Activated naive CD4-positive, alpha-beta T cell treated with anti-CD3 and anti-CD28 coated beads, Interleukin-2, amount 10 ng/mL, durations not matched to agents 7 days and 5 days (primary cell): ENCODE measurements at regions not wholly inside any gene's neighbourhood (a gene's known extent, or its start where the extent isn't known, plus 50 kb on each side); places are given as distances from the start of the nearest gene placed in this dataset.
"Not testable (repeated sequence)": the region's sequence is repeated elsewhere in the genome, so short reads cannot be mapped to it uniquely, and the experiment has no call there.

Source experiments
- CTCF ChIA-PET: fragments of 350-600 bp; sonication (Branson Sonifier 250); formaldehyde crosslinking; loops from one replicate; lab custom pipeline; 2021; ENCODE audit warnings: antibody characterized with exemption; lab: Charles Lee
- DNase-seq: peaks from one replicate; pipeline ENCODE4 v3.0.0-alpha.2; 2020
- H3K27ac Mint-ChIP-seq: one replicate; pipeline ENCODE4 v1.8.0; 2021; ENCODE audit warnings: mild to moderate bottlenecking, moderate library complexity, mixed read lengths
- H3K27me3 Mint-ChIP-seq: one replicate; pipeline ENCODE4 v1.8.0; 2021; ENCODE audit warnings: mild to moderate bottlenecking, mixed read lengths
- H3K36me3 Mint-ChIP-seq: one replicate; pipeline ENCODE4 v1.8.0; 2021; ENCODE audit warnings: mixed read lengths
- H3K4me1 Mint-ChIP-seq: one replicate; pipeline ENCODE4 v1.8.0; 2021; ENCODE audit warnings: mixed read lengths
- H3K4me3 Mint-ChIP-seq: one replicate; pipeline ENCODE4 v1.8.0; 2021; ENCODE audit warnings: mild to moderate bottlenecking, moderate library complexity, mixed read lengths
- H3K9me3 Mint-ChIP-seq: one replicate; pipeline ENCODE4 v1.8.0; 2021; ENCODE audit warnings: mixed read lengths

GRCh38 chr4:33835764-33836163 is 2408.6 kb downstream of the ARAP2 start:
- H3K36me3 Mint-ChIP-seq, DNase-seq, H3K9me3 Mint-ChIP-seq, H3K27me3 Mint-ChIP-seq, CTCF ChIA-PET, H3K4me1 Mint-ChIP-seq, H3K4me3 Mint-ChIP-seq, H3K27ac Mint-ChIP-seq: not testable (repeated sequence)

- DNase-seq: no peak
- no peaks in the 10 kb centered on the region for H3K4me1 Mint-ChIP-seq
- no peak overlapping the region for H3K4me3 Mint-ChIP-seq
- CTCF ChIA-PET: no interaction called here
- no peaks in the 10 kb centered on the region for H3K36me3 Mint-ChIP-seq
- no peaks in the 10 kb centered on the region for H3K27me3 Mint-ChIP-seq
- H3K9me3 Mint-ChIP-seq: peaks cover 4% of the 10 kb centered on the region
- H3K27ac Mint-ChIP-seq: no peak overlapping the region
Measured at GRCh38 chr4:33837043-33837838, 2407.1 kb downstream of the ARAP2 start.

- no peaks in the 10 kb centered on the region for H3K36me3 Mint-ChIP-seq
- peaks cover 4% of the 10 kb centered on the region for H3K9me3 Mint-ChIP-seq
Measured at GRCh38 chr4:33841120-33841519, 2403.2 kb downstream of the ARAP2 start.

GRCh38 chr4:33850371-33850902 is 2393.9 kb downstream of the ARAP2 start:
- DNase-seq: no peak

More at GRCh38 chr4:33841120-33841519, 2403.2 kb downstream of the ARAP2 start:
- Mint-ChIP-seq H3K4me1 (no peaks in the 10 kb centered on the region), H3K4me3 (no peak overlapping the region), H3K27me3 (no peaks in the 10 kb centered on the region), H3K27ac (no peak overlapping the region)
- no peak for DNase-seq
- CTCF ChIA-PET: no interaction called here

GRCh38 chr4:33853670-33854069 is 2390.6 kb downstream of the ARAP2 start:
- not testable (repeated sequence) for H3K4me3 Mint-ChIP-seq, H3K4me1 Mint-ChIP-seq, H3K27ac Mint-ChIP-seq

More at GRCh38 chr4:33850371-33850902, 2393.9 kb downstream of the ARAP2 start:
- Mint-ChIP-seq H3K27ac (no peak overlapping the region), H3K9me3 (peaks cover 14% of the 10 kb centered on the region), H3K27me3 (no peaks in the 10 kb centered on the region), H3K4me3 (no peak overlapping the region), H3K4me1 (peaks cover 6% of the 10 kb centered on the region), H3K36me3 (no peaks in the 10 kb centered on the region)
- CTCF ChIA-PET: no interaction called here

GRCh38 chr4:33864290-33864859 is 2379.9 kb downstream of the ARAP2 start:
- CTCF ChIA-PET: no interaction called here
- no peaks in the 10 kb centered on the region for H3K27me3 Mint-ChIP-seq
- H3K9me3 Mint-ChIP-seq: peaks cover 15% of the 10 kb centered on the region
- H3K4me3 Mint-ChIP-seq: no peak overlapping the region
- H3K4me1 Mint-ChIP-seq: no peaks in the 10 kb centered on the region
- no peaks in the 10 kb centered on the region for H3K36me3 Mint-ChIP-seq
- DNase-seq: no peak
- H3K27ac Mint-ChIP-seq: no peak overlapping the region

More at GRCh38 chr4:33853670-33854069, 2390.6 kb downstream of the ARAP2 start:
- H3K9me3 Mint-ChIP-seq: peaks cover 12% of the 10 kb centered on the region
- DNase-seq, H3K27me3 Mint-ChIP-seq, H3K36me3 Mint-ChIP-seq, CTCF ChIA-PET: not testable (repeated sequence)

GRCh38 chr4:33873791-33874190 is 2370.5 kb downstream of the ARAP2 start:
- Mint-ChIP-seq H3K36me3 (no peaks in the 10 kb centered on the region), H3K4me1 (no peaks in the 10 kb centered on the region), H3K9me3 (peaks cover 17% of the 10 kb centered on the region), H3K27me3 (no peaks in the 10 kb centered on the region), H3K27ac (no peak overlapping the region), H3K4me3 (no peak overlapping the region)
- no peak for DNase-seq
- CTCF ChIA-PET: no interaction called here

GRCh38 chr4:33878710-33879109 is 2365.6 kb downstream of the ARAP2 start:
- CTCF ChIA-PET: no interaction called here
- no peak overlapping the region for H3K4me3 Mint-ChIP-seq
- H3K27me3 Mint-ChIP-seq: no peaks in the 10 kb centered on the region
- peaks cover 11% of the 10 kb centered on the region for H3K9me3 Mint-ChIP-seq
- no peak for DNase-seq
- no peak overlapping the region for H3K27ac Mint-ChIP-seq
- no peaks in the 10 kb centered on the region for H3K4me1 Mint-ChIP-seq
- H3K36me3 Mint-ChIP-seq: no peaks in the 10 kb centered on the region

GRCh38 chr4:33881176-33881575 is 2363.1 kb downstream of the ARAP2 start:
- CTCF ChIA-PET: no interaction called here
- Mint-ChIP-seq H3K4me3 (no peak overlapping the region), H3K9me3 (peaks cover 13% of the 10 kb centered on the region), H3K4me1 (no peaks in the 10 kb centered on the region), H3K27ac (no peak overlapping the region), H3K27me3 (no peaks in the 10 kb centered on the region), H3K36me3 (no peaks in the 10 kb centered on the region)
- no peak for DNase-seq

GRCh38 chr4:33882246-33882990 is 2361.9 kb downstream of the ARAP2 start:
- peaks cover 7% of the 10 kb centered on the region for H3K9me3 Mint-ChIP-seq
- no peak overlapping the region for H3K27ac Mint-ChIP-seq
- no peak overlapping the region for H3K4me3 Mint-ChIP-seq
- H3K36me3 Mint-ChIP-seq: no peaks in the 10 kb centered on the region
- CTCF ChIA-PET: no interaction called here
- H3K4me1 Mint-ChIP-seq: no peaks in the 10 kb centered on the region
- H3K27me3 Mint-ChIP-seq: no peaks in the 10 kb centered on the region
- DNase-seq: no peak

GRCh38 chr4:33883111-33883510 is 2361.2 kb downstream of the ARAP2 start:
- CTCF ChIA-PET: no interaction called here
- no peak overlapping the region for H3K4me3 Mint-ChIP-seq
- H3K27ac Mint-ChIP-seq: no peak overlapping the region
- H3K9me3 Mint-ChIP-seq: peaks cover 7% of the 10 kb centered on the region
- DNase-seq: no peak
- H3K4me1 Mint-ChIP-seq: no peaks in the 10 kb centered on the region
- H3K36me3 Mint-ChIP-seq: no peaks in the 10 kb centered on the region
- H3K27me3 Mint-ChIP-seq: no peaks in the 10 kb centered on the region

GRCh38 chr4:33886356-33886755 is 2358.0 kb downstream of the ARAP2 start:
- no peaks in the 10 kb centered on the region for H3K36me3 Mint-ChIP-seq
- no peak overlapping the region for H3K27ac Mint-ChIP-seq
- no peak overlapping the region for H3K4me3 Mint-ChIP-seq
- CTCF ChIA-PET: no interaction called here
- no peaks in the 10 kb centered on the region for H3K27me3 Mint-ChIP-seq
- DNase-seq: no peak
- peaks cover 1% of the 10 kb centered on the region for H3K9me3 Mint-ChIP-seq
- no peaks in the 10 kb centered on the region for H3K4me1 Mint-ChIP-seq

- no peak for DNase-seq
- H3K27me3 Mint-ChIP-seq: no peaks in the 10 kb centered on the region
- H3K4me1 Mint-ChIP-seq: no peaks in the 10 kb centered on the region
- peaks cover 9% of the 10 kb centered on the region for H3K9me3 Mint-ChIP-seq
- CTCF ChIA-PET: no interaction called here
- no peak overlapping the region for H3K4me3 Mint-ChIP-seq
- no peak overlapping the region for H3K27ac Mint-ChIP-seq
- H3K36me3 Mint-ChIP-seq: no peaks in the 10 kb centered on the region
Measured at GRCh38 chr4:33890841-33891240, 2353.5 kb downstream of the ARAP2 start.

GRCh38 chr4:33911959-33912358 is 2332.4 kb downstream of the ARAP2 start:
- Mint-ChIP-seq H3K4me1 (no peaks in the 10 kb centered on the region), H3K27ac (no peak overlapping the region), H3K9me3 (peaks cover 2% of the 10 kb centered on the region), H3K36me3 (no peaks in the 10 kb centered on the region), H3K27me3 (no peaks in the 10 kb centered on the region), H3K4me3 (no peak overlapping the region)
- CTCF ChIA-PET: no interaction called here
- DNase-seq: no peak
